Left kidney (tissue), 1 donor: ENCODE measurements at regions not wholly inside any gene's neighbourhood (a gene's known extent, or its start where the extent isn't known, plus 50 kb on each side); places are given as distances from the start of the nearest gene placed in this dataset.

ENCODE experiments used
- DNase-seq: peaks from one replicate; pipeline ENCODE4 v3.0.0-alpha.2; 2013

DNA sequence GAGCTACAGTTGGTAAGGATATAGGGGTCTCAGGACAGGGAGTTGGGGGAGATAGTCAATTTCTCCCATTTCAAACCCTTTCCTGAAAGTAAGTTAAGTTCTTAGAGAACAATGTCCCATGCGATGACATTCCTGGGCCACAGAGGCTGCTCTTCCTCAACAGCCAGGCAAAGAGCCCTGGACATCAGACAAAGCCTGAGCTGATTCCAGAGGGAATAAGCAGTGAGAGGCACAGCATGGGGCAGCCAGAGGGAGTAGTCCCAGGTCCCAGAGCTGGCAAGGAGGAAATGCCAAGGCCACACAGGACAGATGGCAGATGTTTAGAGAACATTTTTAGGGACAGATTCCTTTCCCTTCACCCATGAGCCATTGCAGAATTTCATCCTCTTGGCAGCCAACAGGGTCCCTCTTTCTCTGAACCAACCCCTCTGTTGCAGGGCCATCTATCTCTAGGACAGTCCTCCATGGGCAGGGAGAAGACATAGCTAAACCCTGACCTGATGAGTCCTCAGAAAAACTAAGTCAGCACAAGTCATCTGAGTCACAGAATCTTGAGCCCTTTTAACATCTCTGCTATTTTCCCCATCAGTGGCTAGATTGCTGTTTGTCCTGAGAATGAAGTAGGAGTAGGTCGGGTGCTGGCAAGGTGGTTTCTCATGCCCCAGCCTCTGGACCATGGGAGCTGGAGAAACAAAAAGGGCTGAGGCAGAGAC, 60.3 kb upstream of the CALM2 start:
- no peak for DNase-seq

DNA sequence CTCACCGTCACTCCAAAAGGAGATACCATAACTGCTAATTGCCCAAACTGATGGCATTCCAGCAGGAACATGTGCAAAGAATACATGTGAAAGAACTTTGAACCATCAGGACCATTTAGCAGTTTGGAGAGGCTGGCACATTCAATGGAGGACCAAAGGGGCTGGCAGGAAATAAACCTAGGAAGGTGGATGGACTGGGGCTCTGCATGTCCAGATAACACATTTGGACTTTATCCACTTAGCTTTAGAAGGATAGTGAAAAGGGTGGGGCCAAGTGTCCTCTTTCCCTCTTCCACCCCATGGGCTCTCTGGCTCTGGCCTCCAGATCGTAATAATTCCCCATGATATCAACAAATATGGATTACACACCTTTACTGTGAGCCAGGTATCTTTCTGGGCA, 58.8 kb upstream of the CALM2 start:
- DNase-seq = no peak

DNA sequence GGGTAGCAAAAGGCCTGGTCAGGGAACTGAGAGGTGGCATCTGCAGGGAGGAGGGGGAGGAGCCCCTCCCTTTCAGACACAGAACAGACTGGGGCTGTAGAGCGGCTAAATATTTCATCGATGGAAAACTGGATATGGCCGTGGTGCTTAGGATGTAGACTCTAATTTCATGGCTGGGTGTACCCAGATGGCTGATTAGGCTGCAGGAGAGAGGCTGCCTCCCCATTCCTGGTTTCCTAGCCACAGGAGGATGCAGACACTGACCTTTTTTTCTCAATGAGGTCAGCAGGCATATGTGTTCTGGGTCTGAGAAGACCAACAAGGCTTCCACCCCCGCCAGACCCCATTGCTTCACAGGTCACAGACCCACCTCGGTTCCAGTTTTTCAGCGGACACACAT, 58.1 kb upstream of the CALM2 start:
- no peak for DNase-seq

DNA sequence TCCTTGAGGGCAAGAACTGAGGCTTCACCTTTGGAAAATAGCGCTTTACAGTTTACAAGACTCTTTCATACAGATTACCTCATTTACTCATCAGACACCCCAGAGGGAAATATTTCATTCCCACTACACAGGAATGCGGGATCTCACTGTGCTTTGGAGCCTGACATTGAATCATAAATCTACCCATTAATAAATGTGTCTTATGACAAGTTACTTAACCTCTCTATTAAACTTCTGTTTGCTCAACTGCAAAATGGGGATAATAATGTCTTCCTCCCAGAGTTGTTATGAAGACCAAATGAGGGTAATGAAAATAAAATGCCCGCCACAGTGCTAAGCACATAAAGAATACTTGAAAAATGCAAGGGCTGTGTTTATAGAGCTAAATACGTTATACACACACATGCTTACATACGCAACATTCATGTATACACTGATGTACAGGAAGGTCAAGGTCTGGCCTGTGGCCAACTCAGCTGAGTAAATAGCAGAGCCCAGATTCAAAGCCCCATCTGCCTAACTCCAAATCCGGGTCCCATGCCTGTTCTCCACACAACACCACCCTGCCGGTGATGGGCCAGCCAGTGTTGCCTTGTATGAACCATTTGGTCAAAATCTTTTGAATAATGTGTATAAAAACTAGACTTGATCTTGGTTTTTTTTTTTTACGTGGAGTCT, 56.6 kb upstream of the CALM2 start:
- DNase-seq = no peak

DNA sequence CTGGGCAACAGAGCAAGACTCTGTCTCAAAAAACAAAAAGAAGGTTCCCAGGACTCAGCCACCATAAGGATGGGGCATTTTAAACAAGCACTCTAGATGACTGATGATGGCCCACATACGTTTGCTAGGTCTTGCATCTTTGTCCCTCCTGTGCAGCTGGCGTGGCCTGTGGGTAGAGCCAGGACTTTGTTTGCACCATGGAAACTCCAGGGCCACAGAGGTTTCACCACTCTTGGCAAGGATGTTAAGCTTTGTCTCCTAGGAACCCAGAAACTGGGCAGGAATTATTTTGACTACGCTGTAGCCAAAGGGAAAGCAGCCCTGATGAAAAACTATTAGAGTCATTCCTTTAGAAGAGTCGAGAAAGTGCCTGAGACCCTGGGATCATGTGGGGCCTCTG, 54.1 kb upstream of the CALM2 start:
- DNase-seq = no peak

DNA sequence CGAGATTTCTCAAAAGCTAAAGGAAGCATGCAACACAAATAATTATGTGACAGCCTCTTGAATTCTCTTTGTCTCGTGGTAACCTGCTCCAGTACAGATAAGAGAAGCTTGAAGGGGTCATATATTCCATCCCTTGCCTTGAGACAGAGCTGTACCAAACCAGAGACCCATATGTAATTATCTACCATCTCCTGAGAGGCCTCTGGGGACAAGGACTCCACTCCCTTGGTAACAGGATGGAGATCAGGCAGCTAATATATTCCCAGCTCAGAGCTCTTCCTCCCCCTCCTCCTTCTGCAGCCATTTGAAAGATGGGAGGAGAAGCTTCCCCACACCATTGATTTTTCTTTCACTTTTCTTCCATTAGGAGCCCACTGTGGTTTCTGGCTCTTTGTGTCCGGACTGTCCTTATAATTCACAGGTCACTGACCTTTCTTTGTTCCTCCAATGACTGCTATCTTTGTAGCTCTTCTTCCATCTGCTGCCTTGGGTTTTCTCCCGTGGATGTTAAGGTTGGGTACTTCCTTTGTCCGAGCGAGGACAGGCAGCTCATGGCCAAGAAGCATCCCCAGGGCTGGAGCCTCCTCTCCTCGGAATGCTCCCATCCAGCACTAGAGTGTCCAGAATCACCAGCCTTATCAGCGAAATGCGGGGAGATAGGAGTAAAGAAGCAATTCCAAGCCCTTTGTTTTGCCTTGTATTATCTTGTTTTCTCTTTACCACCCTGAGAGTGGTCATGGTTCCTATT, 51.4 kb upstream of the CALM2 start:
- DNase-seq = no peak

DNA sequence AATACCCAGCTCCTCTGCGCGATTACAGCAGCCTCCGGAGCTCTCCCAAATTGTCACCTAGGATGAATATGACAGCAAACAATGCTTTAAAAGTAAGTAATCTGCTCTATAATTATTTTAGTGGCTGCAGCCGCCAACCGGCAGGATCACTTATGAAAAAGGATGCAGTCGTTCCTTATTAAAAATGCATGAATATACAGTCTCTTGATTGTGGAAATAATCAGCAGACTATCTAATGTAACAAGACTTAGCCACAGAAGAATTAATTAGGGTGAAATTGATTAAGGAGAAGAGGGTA, 50.6 kb upstream of the CALM2 start:
- no peak for DNase-seq

DNA sequence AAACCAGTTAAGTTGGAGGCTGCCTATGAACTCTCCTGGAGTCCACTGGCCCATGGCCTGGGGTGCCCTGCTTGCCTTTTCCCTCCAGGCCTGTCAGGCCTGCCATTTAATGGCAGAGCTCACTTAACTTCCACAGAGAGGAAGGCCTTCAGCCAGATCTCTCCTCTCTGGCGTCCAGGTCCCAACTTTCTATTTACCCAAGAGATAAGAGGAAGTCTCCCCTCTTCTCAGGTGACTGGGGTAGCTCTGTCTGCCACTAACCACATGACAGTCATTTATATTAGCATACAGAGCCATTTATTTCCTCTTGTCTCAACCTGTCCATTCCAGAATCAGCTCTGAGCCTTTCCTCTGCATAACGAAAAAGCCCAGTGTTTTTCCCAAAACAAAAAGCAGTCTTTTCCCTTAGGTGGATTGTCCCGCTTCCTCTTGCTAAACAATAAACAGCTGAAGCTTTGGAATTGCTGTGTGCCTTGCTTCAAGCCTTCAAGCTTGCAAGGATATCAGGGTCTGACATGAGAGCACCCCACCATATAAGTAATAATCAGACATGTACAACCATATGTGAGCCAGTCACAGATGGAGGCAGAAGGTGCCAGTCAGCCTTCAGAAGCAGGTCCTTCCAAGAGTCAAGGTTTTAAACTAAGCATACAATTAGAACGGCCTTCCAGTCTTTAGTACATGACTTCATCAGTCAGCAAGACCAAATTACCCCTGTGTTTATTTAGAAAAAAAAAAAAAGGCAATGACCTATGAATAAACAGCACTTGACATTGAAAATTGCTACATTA, 50.0 kb upstream of the CALM2 start:
- no peak for DNase-seq
